OCI-M2 (cell line): ENCODE measurements at regions not wholly inside any gene's neighbourhood (a gene's known extent, or its start where the extent isn't known, plus 50 kb on each side); places are given as distances from the start of the nearest gene placed in this dataset.

ENCODE experiments used
- DNase-seq: peaks from one replicate; lab custom pipeline; 2025; ENCODE audit not compliant: unreplicated experiment; lab: John Stamatoyannopoulos, UW

DNA sequence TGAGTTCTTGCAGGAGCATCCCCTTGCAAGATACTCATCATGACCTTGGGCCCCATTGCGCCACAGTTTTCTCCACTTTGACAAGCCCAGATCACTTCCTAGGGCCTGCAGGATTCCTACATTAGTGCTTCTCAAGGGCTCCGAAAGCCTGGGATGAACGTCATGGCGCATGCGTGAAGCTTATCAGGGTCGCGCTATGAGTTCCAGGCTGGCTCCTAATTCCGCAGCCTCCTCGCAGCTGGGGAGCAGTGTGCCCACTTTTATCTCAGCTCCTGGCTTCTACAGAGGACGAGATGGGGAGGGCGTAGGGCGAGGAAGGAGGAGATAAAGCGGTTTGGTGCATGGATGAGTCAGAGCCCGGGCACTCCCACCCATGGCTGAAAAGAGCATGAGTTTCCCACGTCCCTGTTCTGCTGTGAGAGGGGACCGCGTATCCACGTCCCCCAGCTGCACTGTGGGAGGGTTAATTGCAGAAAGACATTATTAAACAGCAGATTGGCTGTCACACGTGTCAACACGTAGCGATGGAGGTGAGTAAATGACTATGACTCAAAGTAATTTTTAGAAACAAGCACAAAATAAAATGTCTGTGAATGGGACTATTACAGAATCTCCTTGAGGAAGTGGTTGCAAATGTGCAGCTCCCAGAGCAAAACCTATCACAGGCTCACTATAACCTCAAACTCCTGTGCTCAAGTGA lies 72.9 kb upstream of the DSP start:
- peak; percentile 68 for DNase-seq

DNA sequence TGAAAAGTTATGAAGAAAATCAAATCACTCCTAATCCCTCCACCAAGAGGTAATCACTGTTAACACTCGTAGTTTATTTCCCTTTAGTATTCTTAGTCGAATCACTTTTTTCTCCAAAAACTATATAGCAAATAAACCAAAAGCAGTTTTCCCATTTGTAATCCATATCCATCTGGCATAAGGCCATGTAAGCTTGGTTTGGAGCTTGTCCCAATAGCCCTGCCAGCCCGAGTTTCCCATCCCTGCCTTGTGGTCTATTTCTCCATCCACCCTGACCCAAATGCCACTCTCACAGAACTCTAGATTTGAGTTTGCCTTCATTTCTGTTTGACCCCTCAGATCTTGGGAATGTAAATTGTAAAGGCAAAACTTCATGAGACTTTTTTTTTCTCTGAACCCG lies 71.8 kb upstream of the DSP start:
- no peak for DNase-seq

DNA sequence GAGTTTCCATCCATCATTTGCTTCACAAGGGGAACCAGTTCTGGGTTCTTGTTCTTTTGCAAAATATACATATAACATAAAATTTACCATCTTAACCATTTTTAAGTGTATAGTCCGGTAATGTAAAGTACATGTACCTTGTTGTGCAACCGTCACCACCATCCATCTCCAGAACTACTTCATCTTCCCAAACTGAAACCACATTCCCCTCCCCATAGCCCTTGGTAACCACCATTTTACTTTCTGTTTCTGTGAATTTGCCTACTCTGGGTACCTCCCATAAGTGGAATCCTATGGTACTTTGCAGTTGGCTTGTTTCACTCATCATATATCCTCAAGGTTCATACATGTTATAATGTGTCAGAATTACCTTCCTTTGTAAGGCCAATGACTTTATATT lies 70.3 kb upstream of the DSP start:
- DNase-seq = no peak

DNA sequence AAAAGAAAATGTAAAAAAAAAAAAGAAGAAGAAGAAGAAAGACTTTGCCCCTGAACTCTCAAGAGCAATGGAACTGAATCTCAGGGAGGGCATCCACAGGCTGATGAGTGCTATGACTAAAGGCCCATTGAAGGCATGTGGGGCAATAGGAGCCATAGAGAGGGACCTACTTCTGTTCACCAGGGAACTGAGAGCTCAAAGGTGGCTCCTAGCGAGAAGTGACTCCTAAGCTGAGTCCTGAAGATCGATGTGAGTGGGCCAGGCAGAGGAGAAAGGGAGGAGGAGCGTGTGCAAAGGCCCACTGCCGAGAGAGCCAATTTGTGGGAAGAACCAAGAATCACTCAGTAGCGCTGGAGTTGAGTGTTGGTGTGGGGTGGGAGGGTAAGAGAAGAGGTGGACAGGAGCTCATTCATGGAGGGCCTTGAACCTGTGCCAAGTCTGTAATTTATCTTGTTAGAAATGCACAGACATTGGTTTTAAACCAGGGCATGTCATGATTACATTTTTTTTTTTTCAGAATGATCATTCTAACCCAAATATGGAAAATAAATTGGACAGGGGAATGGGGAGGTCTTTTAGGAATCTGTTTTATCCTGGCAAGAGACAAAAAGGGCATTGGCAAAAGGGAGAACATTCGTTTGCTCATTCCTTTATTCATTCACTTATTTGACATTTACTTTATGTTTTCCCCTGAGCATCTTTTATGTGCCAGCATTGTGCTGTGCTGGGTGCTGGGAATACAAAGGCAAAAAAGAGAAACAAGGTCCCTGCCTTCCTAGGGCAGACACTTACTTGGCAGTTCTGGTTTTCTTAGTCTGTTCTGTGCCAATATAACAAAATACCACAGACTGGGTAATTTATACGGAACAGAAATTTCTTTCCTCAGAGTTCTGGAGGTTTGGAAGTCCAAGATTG lies 67.4 kb upstream of the DSP start:
- DNase-seq = no peak

DNA sequence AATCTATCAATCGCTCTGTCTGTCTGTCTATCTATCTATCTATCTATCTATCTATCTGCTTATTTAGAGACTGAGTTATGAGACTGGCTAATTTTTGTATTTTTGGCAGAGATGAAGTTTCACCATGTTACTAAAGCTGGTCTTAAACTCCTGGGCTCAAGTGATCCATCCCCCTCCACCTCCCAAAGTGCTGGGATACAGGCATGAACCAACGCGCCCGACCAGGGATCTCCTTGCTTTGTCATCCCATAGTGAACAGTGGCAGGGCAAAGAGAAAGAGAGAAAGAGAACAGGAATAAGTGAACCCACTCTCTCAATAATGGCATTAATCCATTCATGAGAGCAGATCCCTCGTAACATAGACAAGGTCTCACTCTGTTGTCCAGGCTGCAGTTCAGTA lies 66.4 kb upstream of the DSP start:
- no peak for DNase-seq

DNA sequence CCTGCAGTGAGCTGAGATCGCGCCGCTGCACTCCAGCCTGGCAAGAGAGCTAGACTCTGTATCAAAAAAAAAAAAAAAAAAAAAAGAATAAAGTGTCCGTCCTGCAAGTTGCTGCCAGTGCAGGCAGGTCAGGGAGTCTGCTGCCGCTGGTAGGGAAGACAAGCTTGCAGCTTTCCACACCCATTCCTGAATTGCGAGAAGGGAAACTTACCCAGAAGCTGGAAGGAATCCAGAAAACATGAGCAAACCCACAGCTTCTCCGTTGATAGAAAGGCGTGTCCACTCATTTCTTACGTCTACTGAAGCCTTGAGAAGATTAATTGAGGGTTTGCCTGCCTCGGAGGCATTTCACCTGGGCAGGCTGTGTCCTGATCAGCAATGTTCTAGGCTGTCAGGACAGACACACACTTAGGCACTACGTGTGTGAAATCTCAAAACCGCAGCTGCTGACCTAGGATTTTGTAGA lies 61.6 kb upstream of the DSP start:
- no peak for DNase-seq

DNA sequence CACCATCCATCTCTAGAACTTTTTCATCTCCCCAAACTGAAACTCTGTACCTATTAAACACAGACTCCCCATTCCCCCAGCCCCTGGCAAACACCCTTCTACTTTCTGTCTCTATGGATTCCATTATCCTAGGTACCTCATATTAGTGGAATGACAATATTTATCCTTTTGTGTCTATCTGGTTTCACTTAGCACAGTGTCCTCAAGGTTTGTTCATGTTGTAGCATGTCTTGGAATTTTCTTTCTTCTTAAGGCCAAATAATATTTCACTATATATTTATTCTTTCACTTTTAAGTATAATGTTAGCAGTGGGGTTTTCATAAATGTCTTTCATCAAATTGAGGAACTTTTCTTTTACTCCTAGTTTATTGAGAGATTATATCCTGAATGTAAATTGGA lies 56.8 kb upstream of the DSP start:
- DNase-seq = no peak

DNA sequence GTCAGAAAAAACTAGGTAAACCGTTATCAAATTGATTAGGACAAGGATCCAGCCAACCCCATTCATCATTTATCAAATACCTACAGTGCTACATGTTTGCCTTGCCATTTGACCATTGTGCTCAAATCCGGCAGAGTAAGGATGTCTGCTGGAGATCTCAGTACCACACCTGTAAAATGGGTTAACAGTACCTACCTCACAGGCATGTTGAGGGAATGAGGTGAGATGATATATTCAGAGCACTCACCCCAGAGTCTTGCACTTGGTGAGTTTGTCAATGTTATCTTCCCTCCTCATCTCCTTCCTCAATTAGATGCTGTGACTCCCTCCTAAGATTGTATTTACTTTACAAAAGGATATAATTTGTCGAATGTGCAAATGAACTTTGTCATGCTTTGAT lies 54.5 kb upstream of the DSP start:
- no peak for DNase-seq

DNA sequence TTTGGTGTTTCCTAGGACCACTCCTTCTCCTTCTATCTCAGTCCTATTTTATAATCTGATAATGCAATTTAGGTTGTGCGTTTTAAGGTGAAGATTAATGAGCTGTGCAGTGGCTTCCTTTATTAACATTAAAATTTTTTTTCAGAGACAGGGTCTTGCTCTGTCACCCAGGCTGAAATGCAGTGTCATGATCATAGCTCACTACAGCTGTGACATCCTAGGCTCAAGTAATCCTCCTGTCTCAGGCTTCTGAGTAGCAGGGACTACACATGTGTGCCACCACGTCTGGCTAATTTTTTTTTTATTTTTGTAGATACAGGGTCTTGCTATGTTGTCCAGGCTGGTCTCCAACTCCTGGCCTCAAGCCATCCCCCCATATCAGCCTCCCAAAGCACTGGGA lies 53.0 kb upstream of the DSP start:
- DNase-seq = no peak

DNA sequence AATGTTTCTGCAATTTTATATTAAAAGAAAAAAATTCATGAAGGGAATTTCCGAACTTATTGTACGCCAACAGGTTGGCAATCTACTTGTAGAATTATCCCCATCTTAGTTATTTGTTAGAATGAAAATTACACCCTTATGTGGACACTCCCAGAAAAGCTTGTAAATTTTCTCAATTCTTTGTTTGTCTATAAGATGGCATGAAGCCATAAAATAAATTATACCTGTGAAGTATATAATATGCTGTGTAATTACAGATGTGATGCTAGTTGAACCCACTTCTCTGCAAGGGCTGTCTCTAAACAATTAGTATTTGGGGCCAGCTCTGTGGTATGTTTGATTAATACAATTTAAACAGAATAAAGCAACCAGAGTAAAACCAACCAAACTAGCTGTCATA lies 52.1 kb upstream of the DSP start:
- no peak for DNase-seq
